ENCODE measurements at regions not wholly inside any gene's neighbourhood (a gene's known extent, or its start where the extent isn't known, plus 50 kb on each side); places are given as distances from the start of the nearest gene placed in this dataset.
"Not testable (repeated sequence)": the region's sequence is repeated elsewhere in the genome, so short reads cannot be mapped to it uniquely, and the experiment has no call there.

DNA sequence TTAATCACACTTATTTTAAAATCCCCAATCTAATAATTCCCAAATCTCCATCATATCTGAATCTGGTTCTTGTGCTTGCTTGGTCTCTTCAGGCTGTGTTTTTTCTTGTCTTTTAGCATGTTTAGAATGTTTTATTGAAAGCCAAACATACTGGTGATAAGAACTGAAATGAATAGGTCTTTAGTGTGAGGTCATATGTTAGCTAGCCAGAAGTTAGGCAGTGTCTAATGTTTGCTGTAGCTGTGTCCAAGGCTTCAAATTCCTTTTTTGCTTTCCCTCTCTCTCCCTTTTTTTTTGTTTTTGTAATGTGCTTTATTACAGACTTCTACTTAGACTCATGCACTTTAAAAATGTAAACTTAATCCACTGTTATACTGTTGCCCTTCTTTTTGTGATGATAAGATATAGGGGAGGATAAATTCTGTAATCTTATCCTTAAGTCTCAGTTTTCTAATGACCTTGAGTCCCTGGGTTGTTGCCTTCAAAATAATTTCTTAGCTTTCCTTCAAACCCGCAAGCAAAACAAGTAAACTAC is 725.1 kb downstream of the BRINP3 start:
- Histone ChIP-seq H3K9ac (ENCODE audit: low read depth, low read length) (no peak overlapping the region), H3K4me3 (ENCODE audit: low read length) (no peak overlapping the region), H3K36me3 (ENCODE audit: insufficient read depth, low read length) (no peaks in the 10 kb centered on the region), H3K4me1 (ENCODE audit: control insufficient read depth, insufficient read depth, low read length) (no peaks in the 10 kb centered on the region), H3K9me3 (replicated peaks; ENCODE audit: low read length) (no peaks in the 10 kb centered on the region), H3K27me3 (ENCODE audit: control insufficient read depth, insufficient read depth, low read length) (no peaks in the 10 kb centered on the region), H3K4me2 (ENCODE audit: low read length) (no peak overlapping the region)

DNA sequence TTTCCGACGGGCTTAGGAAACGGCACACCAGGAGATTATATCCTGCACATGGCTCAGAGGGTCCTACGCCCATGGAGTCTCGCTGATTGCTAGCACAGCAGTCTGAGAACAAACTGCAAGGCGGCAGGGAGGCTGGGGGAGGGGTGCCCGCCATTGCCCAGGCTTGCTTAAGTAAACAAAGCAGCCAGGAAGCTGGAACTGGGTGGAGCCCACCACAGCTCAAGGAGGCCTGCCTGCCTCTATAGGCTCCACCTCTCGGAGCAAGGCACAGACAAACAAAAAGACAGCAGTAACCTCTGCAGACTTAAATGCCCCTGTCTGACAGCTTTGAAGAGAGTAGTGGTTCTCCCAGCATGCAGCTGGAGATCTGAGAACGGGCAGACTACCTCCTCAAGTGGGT is 722.6 kb downstream of the BRINP3 start:
- H3K9me3 ChIP-seq (replicated peaks; ENCODE audit: low read length); H3K36me3 ChIP-seq (ENCODE audit: insufficient read depth, low read length); H3K4me1 ChIP-seq (ENCODE audit: control insufficient read depth, insufficient read depth, low read length); H3K4me2 ChIP-seq (ENCODE audit: low read length); H3K4me3 ChIP-seq (ENCODE audit: low read length); H3K27me3 ChIP-seq (ENCODE audit: control insufficient read depth, insufficient read depth, low read length); H3K9ac ChIP-seq (ENCODE audit: low read depth, low read length): not testable (repeated sequence)

DNA sequence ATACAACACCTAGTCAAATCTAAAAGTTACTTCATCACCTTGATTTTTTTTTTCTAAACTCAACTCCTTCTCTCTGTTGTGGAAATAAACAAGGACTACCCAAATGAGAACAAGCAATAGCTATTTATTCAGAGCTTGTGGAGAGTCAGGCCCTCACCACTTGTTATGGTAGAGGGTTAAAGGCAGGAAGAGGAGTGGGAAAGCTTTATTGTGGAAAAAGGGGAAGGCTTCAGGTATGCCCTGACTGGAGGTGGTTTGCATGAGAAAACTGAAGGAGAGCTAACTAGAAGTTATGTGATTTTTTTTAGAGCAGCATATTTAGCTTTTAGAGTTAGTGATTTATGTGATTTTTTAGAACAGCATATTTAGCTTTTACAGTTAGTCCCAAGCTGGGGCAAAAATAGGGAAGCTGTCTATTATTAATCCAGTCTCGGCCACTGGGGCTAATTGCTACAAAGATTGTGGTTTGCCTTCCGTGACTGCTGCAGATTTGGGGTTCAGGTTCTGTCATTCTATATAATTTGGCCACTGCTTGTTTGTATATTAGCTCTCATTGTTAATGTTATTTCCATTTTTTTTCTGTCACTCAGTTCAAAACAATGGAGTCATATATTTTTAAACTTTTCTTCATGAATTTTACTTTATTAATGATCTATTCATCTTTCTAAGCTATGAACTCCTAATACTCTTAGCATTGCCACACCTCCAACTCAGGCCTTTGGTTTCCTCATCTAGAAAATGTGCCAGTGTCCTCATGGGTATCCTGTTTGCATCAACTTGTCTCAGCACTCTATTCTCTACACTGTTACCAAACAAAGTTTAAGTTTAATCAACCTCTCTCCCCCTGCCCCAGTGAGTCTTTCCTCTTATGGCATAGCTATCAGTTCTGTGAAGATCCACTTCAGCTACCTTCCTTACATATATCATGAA is 713.0 kb downstream of the BRINP3 start:
- Histone ChIP-seq H3K4me2 (ENCODE audit: low read length) (no peak overlapping the region), H3K36me3 (ENCODE audit: insufficient read depth, low read length) (no peaks in the 10 kb centered on the region), H3K4me3 (ENCODE audit: low read length) (no peak overlapping the region), H3K27me3 (ENCODE audit: control insufficient read depth, insufficient read depth, low read length) (no peaks in the 10 kb centered on the region), H3K4me1 (ENCODE audit: control insufficient read depth, insufficient read depth, low read length) (no peaks in the 10 kb centered on the region), H3K9ac (ENCODE audit: low read depth, low read length) (no peak overlapping the region), H3K9me3 (replicated peaks; ENCODE audit: low read length) (no peaks in the 10 kb centered on the region)

DNA sequence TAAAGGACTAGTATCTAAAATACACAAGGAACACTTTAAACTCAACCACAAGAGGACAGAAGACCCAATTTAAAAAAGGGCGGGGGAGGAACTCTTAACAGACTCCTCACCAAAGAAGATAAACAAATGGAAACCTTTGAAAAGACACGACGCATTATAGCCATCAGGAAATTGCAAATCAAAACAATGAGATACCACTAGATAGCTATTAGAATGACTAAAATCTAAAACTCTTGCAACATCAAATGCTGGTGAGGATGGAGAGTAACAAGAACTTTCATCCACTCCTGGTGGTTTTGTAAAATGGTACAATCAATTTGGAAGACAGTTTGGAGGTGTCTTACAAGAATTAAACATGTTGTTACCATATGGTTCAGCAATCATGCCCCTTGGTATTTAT is 708.2 kb downstream of the BRINP3 start:
- Histone ChIP-seq H3K4me2 (ENCODE audit: low read length) (no peak overlapping the region), H3K4me1 (ENCODE audit: control insufficient read depth, insufficient read depth, low read length) (no peaks in the 10 kb centered on the region), H3K9me3 (replicated peaks; ENCODE audit: low read length) (no peaks in the 10 kb centered on the region), H3K36me3 (ENCODE audit: insufficient read depth, low read length) (no peaks in the 10 kb centered on the region), H3K4me3 (ENCODE audit: low read length) (no peak overlapping the region), H3K9ac (ENCODE audit: low read depth, low read length) (no peak overlapping the region), H3K27me3 (ENCODE audit: control insufficient read depth, insufficient read depth, low read length) (no peaks in the 10 kb centered on the region)

GRCh38 chr1:189774721-189775287 is 702.9 kb downstream of the BRINP3 start:
- Histone ChIP-seq H3K4me2 (ENCODE audit: low read length) (peak overlapping the region; percentile 30), H3K4me1 (ENCODE audit: control insufficient read depth, insufficient read depth, low read length) (peaks cover 12% of the 10 kb centered on the region), H3K9ac (ENCODE audit: low read depth, low read length) (no peak overlapping the region), H3K27me3 (ENCODE audit: control insufficient read depth, insufficient read depth, low read length) (no peaks in the 10 kb centered on the region), H3K9me3 (replicated peaks; ENCODE audit: low read length) (no peaks in the 10 kb centered on the region), H3K4me3 (ENCODE audit: low read length) (no peak overlapping the region), H3K36me3 (ENCODE audit: insufficient read depth, low read length) (no peaks in the 10 kb centered on the region)

GRCh38 chr1:189775343-189775742 is 702.3 kb downstream of the BRINP3 start:
- H3K4me1 ChIP-seq (ENCODE audit: control insufficient read depth, insufficient read depth, low read length) = peaks cover 12% of the 10 kb centered on the region
- peak overlapping the region; percentile 30 for H3K4me2 ChIP-seq (ENCODE audit: low read length)
- H3K36me3 ChIP-seq (ENCODE audit: insufficient read depth, low read length) = no peaks in the 10 kb centered on the region
- no peak overlapping the region for H3K9ac ChIP-seq (ENCODE audit: low read depth, low read length)
- no peaks in the 10 kb centered on the region for H3K27me3 ChIP-seq (ENCODE audit: control insufficient read depth, insufficient read depth, low read length)
- no peaks in the 10 kb centered on the region for H3K9me3 ChIP-seq (replicated peaks; ENCODE audit: low read length)
- H3K4me3 ChIP-seq (ENCODE audit: low read length) = no peak overlapping the region

GRCh38 chr1:189779034-189779433 is 698.6 kb downstream of the BRINP3 start:
- H3K4me1 ChIP-seq (ENCODE audit: control insufficient read depth, insufficient read depth, low read length) = peaks cover 12% of the 10 kb centered on the region
- no peaks in the 10 kb centered on the region for H3K9me3 ChIP-seq (replicated peaks; ENCODE audit: low read length)
- no peaks in the 10 kb centered on the region for H3K27me3 ChIP-seq (ENCODE audit: control insufficient read depth, insufficient read depth, low read length)
- H3K4me2 ChIP-seq (ENCODE audit: low read length) = no peak overlapping the region
- no peak overlapping the region for H3K4me3 ChIP-seq (ENCODE audit: low read length)
- no peaks in the 10 kb centered on the region for H3K36me3 ChIP-seq (ENCODE audit: insufficient read depth, low read length)
- no peak overlapping the region for H3K9ac ChIP-seq (ENCODE audit: low read depth, low read length)

DNA sequence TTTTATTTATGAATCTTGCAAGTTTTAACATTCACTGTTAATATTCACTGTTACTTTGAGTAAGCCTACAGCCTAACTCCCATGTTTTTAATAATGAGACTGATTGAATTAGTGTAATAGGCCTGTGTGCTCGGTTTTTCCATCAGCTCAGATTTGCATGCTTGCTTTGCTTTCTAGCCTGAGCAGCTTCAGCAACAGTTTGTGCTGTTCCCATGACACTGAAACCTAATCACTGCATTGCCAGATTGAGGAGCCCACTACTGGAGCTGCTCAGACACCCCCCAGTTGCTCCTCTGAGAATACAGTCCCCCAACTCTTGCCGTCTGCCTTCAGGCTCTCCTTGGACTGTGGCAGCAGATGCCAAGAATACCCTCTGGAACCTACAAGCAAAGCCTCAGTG is 695.4 kb downstream of the BRINP3 start:
- Histone ChIP-seq H3K9ac (ENCODE audit: low read depth, low read length) (no peak overlapping the region), H3K4me1 (ENCODE audit: control insufficient read depth, insufficient read depth, low read length) (no peaks in the 10 kb centered on the region), H3K4me2 (ENCODE audit: low read length) (no peak overlapping the region), H3K4me3 (ENCODE audit: low read length) (no peak overlapping the region), H3K27me3 (ENCODE audit: control insufficient read depth, insufficient read depth, low read length) (no peaks in the 10 kb centered on the region), H3K36me3 (ENCODE audit: insufficient read depth, low read length) (no peaks in the 10 kb centered on the region), H3K9me3 (replicated peaks; ENCODE audit: low read length) (no peaks in the 10 kb centered on the region)

DNA sequence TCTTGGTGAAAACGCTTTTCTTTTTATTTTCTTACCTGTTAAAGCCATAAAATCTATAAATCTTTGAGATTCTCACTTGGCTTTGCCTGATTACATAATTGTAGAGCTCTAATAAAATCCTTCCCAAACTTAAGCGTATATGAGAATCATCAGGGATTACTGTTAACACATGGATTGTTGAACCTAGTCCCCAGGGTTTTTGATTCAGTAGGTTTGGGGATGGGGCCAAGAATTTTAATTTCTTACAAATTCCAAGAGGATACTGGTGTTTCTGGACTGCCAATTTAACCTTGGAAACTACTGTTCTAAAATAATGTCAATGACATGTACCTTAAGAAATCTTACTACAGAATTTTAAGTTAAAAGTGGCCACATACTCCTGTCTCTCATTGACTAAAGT is 694.2 kb downstream of the BRINP3 start:
- Histone ChIP-seq H3K4me3 (ENCODE audit: low read length) (no peak overlapping the region), H3K27me3 (ENCODE audit: control insufficient read depth, insufficient read depth, low read length) (no peaks in the 10 kb centered on the region), H3K36me3 (ENCODE audit: insufficient read depth, low read length) (no peaks in the 10 kb centered on the region), H3K9ac (ENCODE audit: low read depth, low read length) (no peak overlapping the region), H3K4me2 (ENCODE audit: low read length) (no peak overlapping the region), H3K4me1 (ENCODE audit: control insufficient read depth, insufficient read depth, low read length) (no peaks in the 10 kb centered on the region), H3K9me3 (replicated peaks; ENCODE audit: low read length) (no peaks in the 10 kb centered on the region)

DNA sequence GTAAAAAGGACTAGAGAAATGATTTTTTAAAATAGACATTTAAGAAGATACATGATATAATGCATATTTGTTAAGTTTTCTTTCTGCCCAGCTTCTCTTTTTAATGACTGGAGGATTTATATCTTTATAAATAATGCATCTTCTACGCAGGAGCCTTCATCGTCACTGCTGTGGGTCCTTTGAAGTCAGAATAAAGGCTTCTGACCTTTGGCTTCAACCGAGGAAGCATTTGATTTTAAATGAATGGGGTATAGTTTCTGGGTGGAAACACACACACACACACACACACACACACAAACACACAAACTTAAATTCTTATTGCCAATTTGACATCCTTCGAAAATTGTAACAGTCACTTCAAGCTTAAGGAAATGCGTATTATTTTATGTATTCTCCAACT is 690.9 kb downstream of the BRINP3 start:
- no peaks in the 10 kb centered on the region for H3K27me3 ChIP-seq (ENCODE audit: control insufficient read depth, insufficient read depth, low read length)
- no peaks in the 10 kb centered on the region for H3K4me1 ChIP-seq (ENCODE audit: control insufficient read depth, insufficient read depth, low read length)
- H3K36me3 ChIP-seq (ENCODE audit: insufficient read depth, low read length) = no peaks in the 10 kb centered on the region
- no peaks in the 10 kb centered on the region for H3K9me3 ChIP-seq (replicated peaks; ENCODE audit: low read length)
- no peak overlapping the region for H3K4me3 ChIP-seq (ENCODE audit: low read length)
- no peak overlapping the region for H3K9ac ChIP-seq (ENCODE audit: low read depth, low read length)
- no peak overlapping the region for H3K4me2 ChIP-seq (ENCODE audit: low read length)

- Histone ChIP-seq H3K36me3 (ENCODE audit: insufficient read depth, low read length) (no peaks in the 10 kb centered on the region), H3K27me3 (ENCODE audit: control insufficient read depth, insufficient read depth, low read length) (no peaks in the 10 kb centered on the region), H3K9me3 (replicated peaks; ENCODE audit: low read length) (no peaks in the 10 kb centered on the region), H3K4me3 (ENCODE audit: low read length) (no peak overlapping the region), H3K4me1 (ENCODE audit: control insufficient read depth, insufficient read depth, low read length) (no peaks in the 10 kb centered on the region), H3K4me2 (ENCODE audit: low read length) (no peak overlapping the region), H3K9ac (ENCODE audit: low read depth, low read length) (no peak overlapping the region)
Measured at GRCh38 chr1:189787201-189787600, 690.5 kb downstream of the BRINP3 start.

GRCh38 chr1:189790335-189790734 is 687.3 kb downstream of the BRINP3 start:
- no peaks in the 10 kb centered on the region for H3K4me1 ChIP-seq (ENCODE audit: control insufficient read depth, insufficient read depth, low read length)
- no peaks in the 10 kb centered on the region for H3K36me3 ChIP-seq (ENCODE audit: insufficient read depth, low read length)
- no peaks in the 10 kb centered on the region for H3K9me3 ChIP-seq (replicated peaks; ENCODE audit: low read length)
- no peak overlapping the region for H3K4me2 ChIP-seq (ENCODE audit: low read length)
- H3K9ac ChIP-seq (ENCODE audit: low read depth, low read length) = no peak overlapping the region
- no peaks in the 10 kb centered on the region for H3K27me3 ChIP-seq (ENCODE audit: control insufficient read depth, insufficient read depth, low read length)
- no peak overlapping the region for H3K4me3 ChIP-seq (ENCODE audit: low read length)
